GM12878 (cell line): ENCODE measurements at regions not wholly inside any gene's neighbourhood (a gene's known extent, or its start where the extent isn't known, plus 50 kb on each side); places are given as distances from the start of the nearest gene placed in this dataset.

ENCODE experiments used
- ATAC-seq: fragments of 200-7000 bp; cut with Tn5 transposase; 3 replicates; pipeline ENCODE4 v1.9.1; 2020; ENCODE audit warnings: mild to moderate bottlenecking, moderate library complexity
- BruUV-seq: library from RNA; stranded (reverse); fragments of 400-500 nt; replicated peaks from 2 replicates; lab custom pipeline; 2021; lab: Mats Ljungman, UMichigan
- CTCF ChIA-PET: fragments of 300-600 bp; sonication (Branson Sonifier 250); formaldehyde crosslinking; extraction: SDS; loops from one replicate; lab custom pipeline; 2021; ENCODE audit warnings: inconsistent platforms; lab: Yijun Ruan, JAX
- POLR2A ChIA-PET: fragments of 350-600 bp; formaldehyde crosslinking; extraction: SDS; loops from one replicate; lab custom pipeline; 2021; ENCODE audit warnings: inconsistent platforms; lab: Charles Lee
- RAD21 ChIA-PET: fragments of 300-600 bp; sonication (Branson Sonifier 250); formaldehyde crosslinking; loops from one replicate; lab custom pipeline; 2023; ENCODE audit warnings: antibody characterized with exemption; ENCODE audit not compliant: unreplicated experiment; lab: Charles Lee
- SMC1A ChIA-PET: fragments of 300-600 bp; sonication (Branson Sonifier 250); formaldehyde crosslinking; loops from one replicate; lab custom pipeline; 2023; ENCODE audit not compliant: unreplicated experiment, uncharacterized antibody; lab: Charles Lee
- DNase-seq: peaks from one replicate; pipeline ENCODE4 v3.0.0-alpha.2; 2011; ENCODE audit warnings: low read depth, low spot score
- FAIRE-seq: peaks from 3 replicates; lab custom pipeline; 2011; peaks lifted over from hg19 to GRCh38; lab: Jason Lieb, UNC
- H2AFZ ChIP-seq: 2 replicates; pipeline ENCODE4 v1.6.0; 2011; ENCODE audit warnings: low read depth, low read length, control low read depth; ENCODE audit not compliant: control insufficient read depth
- H3K27ac ChIP-seq: 2 replicates; pipeline ENCODE4 v1.5.1; 2011; ENCODE audit warnings: control low read depth; ENCODE audit not compliant: control insufficient read depth, insufficient read depth
- H3K27me3 ChIP-seq, 2 experiments: replicated peaks in 1 of 2; 2 replicates each; pipeline versions ENCODE4 v1.6.0 to v1.6.1; 2011; ENCODE audit warnings: low read length in 1 of 2; ENCODE audit not compliant: control insufficient read depth in 2 of 2, insufficient read depth in 2 of 2
- H3K36me3 ChIP-seq, 2 experiments: 2 replicates each; pipeline ENCODE4 v1.5.1; 2011; ENCODE audit warnings: low read length in 1 of 2; ENCODE audit not compliant: control insufficient read depth in 2 of 2, insufficient read depth in 2 of 2
- H3K4me1 ChIP-seq: 2 replicates; pipeline ENCODE4 v1.6.1; 2011; ENCODE audit warnings: mild to moderate bottlenecking, low read length, moderate library complexity, mixed read lengths; ENCODE audit not compliant: control insufficient read depth, insufficient read depth
- H3K4me2 ChIP-seq: 2 replicates; pipeline ENCODE4 v1.6.0; 2011; ENCODE audit warnings: control low read depth; ENCODE audit not compliant: control insufficient read depth, insufficient read depth
- H3K4me3 ChIP-seq: fragments of 200-600 bp; sonication (generic); 2 replicates; pipeline ENCODE4 v1.5.1; 2016
- H3K79me2 ChIP-seq: 2 replicates; pipeline ENCODE4 v1.6.0; 2011; ENCODE audit warnings: low read length; ENCODE audit not compliant: control insufficient read depth, insufficient read depth
- H3K9ac ChIP-seq: 2 replicates; pipeline ENCODE4 v1.8.0; 2011; ENCODE audit warnings: low read length, control low read depth, mixed read lengths; ENCODE audit not compliant: control insufficient read depth, insufficient read depth
- H3K9me3 ChIP-seq: replicated peaks from 3 replicates; pipeline ENCODE4 v1.5.1; 2011; ENCODE audit warnings: mild to moderate bottlenecking, low read length; ENCODE audit not compliant: control insufficient read depth, insufficient read depth
- H4K20me1 ChIP-seq: 2 replicates; pipeline ENCODE4 v1.6.0; 2011; ENCODE audit not compliant: control insufficient read depth, insufficient read depth
- ATF2 ChIP-seq: IDR thresholded peaks from 2 replicates; pipeline ENCODE4 v1.6.1; 2012; ENCODE audit warnings: low read length, inconsistent platforms
- CTCF ChIP-seq, 3 experiments: IDR thresholded peaks in 2 of 3; conservative IDR thresholded peaks in 1 of 3; 2 replicates each; pipeline ENCODE4 v1.5.1; 2011; ENCODE audit warnings: low read depth in 3 of 3, low read length in 3 of 3, mild to moderate bottlenecking in 3 of 3, control low read depth in 2 of 3, moderate library complexity in 2 of 3, inconsistent platforms in 1 of 3, mixed read lengths in 1 of 3; ENCODE audit not compliant: control insufficient read depth in 2 of 3, insufficient read depth in 1 of 3; ENCODE audit errors: extremely low read depth in 1 of 3
- ESRRA ChIP-seq: IDR thresholded peaks from 2 replicates; pipeline ENCODE4 v1.6.1; 2012; ENCODE audit warnings: mild to moderate bottlenecking, low read length, improper control_type of control experiment
- POU2F2 ChIP-seq: IDR thresholded peaks from 3 replicates; pipeline ENCODE4 v1.6.1; 2011; ENCODE audit warnings: low read depth, mild to moderate bottlenecking, low read length, borderline replicate concordance
- RB1 ChIP-seq: fragments of 450-650 bp; formaldehyde crosslinking; IDR thresholded peaks from 2 replicates; pipeline ENCODE4 v1.6.1; 2017; ENCODE audit warnings: mild to moderate bottlenecking, borderline replicate concordance
- RELA ChIP-seq: fragments of 450-650 bp; IDR thresholded peaks from 2 replicates; pipeline ENCODE4 v1.8.0; 2014; ENCODE audit warnings: borderline replicate concordance; ENCODE audit not compliant: partially characterized antibody
- SKIL ChIP-seq: fragments of 450-650 bp; IDR thresholded peaks from 2 replicates; pipeline ENCODE4 v1.6.1; 2017; ENCODE audit warnings: mild to moderate bottlenecking, low read depth, inconsistent platforms; ENCODE audit not compliant: poor library complexity, severe bottlenecking
- SMC3 ChIP-seq: IDR thresholded peaks from 2 replicates; pipeline ENCODE4 v1.6.1; 2011; ENCODE audit warnings: low read length, improper control_type of control experiment, borderline replicate concordance
- SRF ChIP-seq, 2 experiments: IDR thresholded peaks; 2 replicates each; pipeline ENCODE4 v1.6.1; 2011; ENCODE audit warnings: low read depth in 2 of 2, low read length in 2 of 2, mild to moderate bottlenecking in 1 of 2, moderate library complexity in 1 of 2
- SUPT20H ChIP-seq: IDR thresholded peaks from 2 replicates; pipeline ENCODE4 v1.6.1; 2011; ENCODE audit warnings: low read depth, mild to moderate bottlenecking, low read length, moderate library complexity, borderline replicate concordance; ENCODE audit not compliant: control insufficient read depth
- SUZ12 ChIP-seq: fragments of 200-600 bp; sonication (generic); IDR thresholded peaks from one replicate; pipeline ENCODE4 v1.6.1; 2018; ENCODE audit warnings: antibody characterized with exemption, mild to moderate bottlenecking; ENCODE audit not compliant: unreplicated experiment
- ZBTB11 ChIP-seq: fragments of 450-650 bp; formaldehyde crosslinking; IDR thresholded peaks from 2 replicates; pipeline ENCODE4 v1.5.0; 2022; ENCODE audit warnings: mild to moderate bottlenecking, missing genetic modification characterization
- ZNF24 ChIP-seq: fragments of 450-650 bp; IDR thresholded peaks from 2 replicates; pipeline ENCODE4 v1.6.1; 2017; ENCODE audit warnings: antibody characterized with exemption, mild to moderate bottlenecking
- WGBS: methylation state at CpG from one replicate; pipeline ENCODE4 v1.1.6; 2016; ENCODE audit warnings: low lambda C conversion rate; ENCODE audit not compliant: insufficient replicate concordance, insufficient coverage; ENCODE audit errors: missing lambda C conversion rate; 5-methylcytosine and 5-hydroxymethylcytosine counted together
- in situ Hi-C: fragments of 300-500 bp; cut with MboI; formaldehyde crosslinking; loops from 9 replicates; pipeline ENCODE4 v1.14.3; 2018; ENCODE audit warnings: mixed read lengths
- intact Hi-C: fragments of 100-400 bp; cut with micrococcal nuclease; formaldehyde crosslinking; loops from one replicate; pipeline ENCODE4 v1.14.2; 2022; ENCODE audit not compliant: unreplicated experiment

- ChIA-PET POLR2A (no interaction called here), RAD21 (interaction anchor here (1.1 to 2.6 kb wide), 2 partner anchors 153 to 197 kb away, joined by 5 to 26 read pairs; no protein-coding TSS in a partner anchor), SMC1A (interaction anchor here (2.8 kb wide), 1 partner anchor 197 kb away, joined by 23 read pairs; no protein-coding TSS in a partner anchor), CTCF (interaction anchor here (1.2 to 6.4 kb wide), 3 partner anchors 16 to 197 kb away, joined by 5 to 55 read pairs (median 5); no protein-coding TSS in a partner anchor)
- in situ Hi-C loops (no loop called here), intact Hi-C loops (loop anchor here (1.0 kb wide), 1 partner anchor 197 kb away; no protein-coding TSS in a partner anchor)
- FAIRE-seq (no peak), ATAC-seq (no peak; the same call in 2 of the 3 replicates), DNase-seq (no peak)
- no peak overlapping the region for H3K27ac ChIP-seq
- H3K9me3 ChIP-seq = no peaks in the 10 kb centered on the region
- H3K4me3 ChIP-seq = no peak overlapping the region
- H3K79me2 ChIP-seq = no peaks in the 10 kb centered on the region
- H4K20me1 ChIP-seq = no peaks in the 10 kb centered on the region
- 3% methylated on average over 5 of the region's 5 CpGs for WGBS
- no peak overlapping the region for H3K4me2 ChIP-seq
- no peaks in the 10 kb centered on the region for H3K36me3 ChIP-seq
- BruUV-seq = no TSS peak
- no peak for TF ChIP-seq RELA
- TF ChIP-seq RB1 = no peak
- peak; percentile 21; the same call in 1 of the 2 replicates for TF ChIP-seq SMC3
- peak; percentile 86 for TF ChIP-seq ZNF24
- TF ChIP-seq SUZ12 = no peak
- TF ChIP-seq ATF2 = no peak
- no peak for TF ChIP-seq ZBTB11 (CRISPR knock-in tag)
- no peak for TF ChIP-seq ESRRA
- TF ChIP-seq SKIL = no peak
- no peak for TF ChIP-seq SRF (IDR thresholded peaks at IDR 0.05; ENCODE audit: low read depth in 2 of 2, low read length in 2 of 2)
- peak; percentile 25 to 30 (median 29); a peak in 3 of 6 replicates for TF ChIP-seq CTCF (IDR thresholded peaks at IDR 0.05 in 2 of 3, conservative IDR thresholded peaks at IDR 0.05 in 1 of 3; ENCODE audit: control insufficient read depth in 2 of 3, extremely low read depth in 1 of 3, insufficient read depth in 1 of 3, low read depth in 3 of 3, low read length in 3 of 3)
- TF ChIP-seq POU2F2 = no peak
- no peak for TF ChIP-seq SUPT20H
- TF ChIP-seq, all 136 proteins: peak for 3
- no peak overlapping the region for H3K9ac ChIP-seq
- no peaks in the 10 kb centered on the region; a peak in 1 of 4 replicates for H3K27me3 ChIP-seq
- H3K4me1 ChIP-seq = no peaks in the 10 kb centered on the region
- H2AFZ ChIP-seq = no peak overlapping the region
Measured at GRCh38 chr20:39676857-39677391, 714.8 kb downstream of the DHX35 start.
